ENCODE measurements at regions not wholly inside any gene's neighbourhood (a gene's known extent, or its start where the extent isn't known, plus 50 kb on each side); places are given as distances from the start of the nearest gene placed in this dataset.

GRCh38 chr5:3893975-3894374 is 298.3 kb downstream of the IRX1 start:
- TF ChIP-seq, protein P1, sequence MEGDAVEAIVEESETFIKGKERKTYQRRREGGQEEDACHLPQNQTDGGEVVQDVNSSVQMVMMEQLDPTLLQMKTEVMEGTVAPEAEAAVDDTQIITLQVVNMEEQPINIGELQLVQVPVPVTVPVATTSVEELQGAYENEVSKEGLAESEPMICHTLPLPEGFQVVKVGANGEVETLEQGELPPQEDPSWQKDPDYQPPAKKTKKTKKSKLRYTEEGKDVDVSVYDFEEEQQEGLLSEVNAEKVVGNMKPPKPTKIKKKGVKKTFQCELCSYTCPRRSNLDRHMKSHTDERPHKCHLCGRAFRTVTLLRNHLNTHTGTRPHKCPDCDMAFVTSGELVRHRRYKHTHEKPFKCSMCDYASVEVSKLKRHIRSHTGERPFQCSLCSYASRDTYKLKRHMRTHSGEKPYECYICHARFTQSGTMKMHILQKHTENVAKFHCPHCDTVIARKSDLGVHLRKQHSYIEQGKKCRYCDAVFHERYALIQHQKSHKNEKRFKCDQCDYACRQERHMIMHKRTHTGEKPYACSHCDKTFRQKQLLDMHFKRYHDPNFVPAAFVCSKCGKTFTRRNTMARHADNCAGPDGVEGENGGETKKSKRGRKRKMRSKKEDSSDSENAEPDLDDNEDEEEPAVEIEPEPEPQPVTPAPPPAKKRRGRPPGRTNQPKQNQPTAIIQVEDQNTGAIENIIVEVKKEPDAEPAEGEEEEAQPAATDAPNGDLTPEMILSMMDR (IDR thresholded peaks at IDR 0.05), result no peak
- TF ChIP-seq POLR2A (IDR thresholded peaks at IDR 0.05), result no peak
